ENCODE measurements at regions not wholly inside any gene's neighbourhood (a gene's known extent, or its start where the extent isn't known, plus 50 kb on each side); places are given as distances from the start of the nearest gene placed in this dataset.

GRCh38 chr2:9156483-9156882 is 50.1 kb upstream of the ASAP2 start:
- TF ChIP-seq POLR2AphosphoS5 (IDR thresholded peaks at IDR 0.05; ENCODE audit: low read depth, low read length), result no peak
- TF ChIP-seq POLR2A (IDR thresholded peaks at IDR 0.05; ENCODE audit: low read depth, low read length), result no peak
